Prostate gland (tissue), 2 donors: ENCODE measurements at regions not wholly inside any gene's neighbourhood (a gene's known extent, or its start where the extent isn't known, plus 50 kb on each side); places are given as distances from the start of the nearest gene placed in this dataset.

ENCODE experiments used
- POLR2AphosphoS5 ChIP-seq: sonication (generic); formaldehyde crosslinking; IDR thresholded peaks from one replicate; pipeline ENCODE4 v1.6.1; 2017; ENCODE audit warnings: antibody characterized with exemption
- TF ChIP-seq, protein P1 (sequence below), 4 experiments: fragments of 200-600 bp in 2 of 4; fragments of 450-650 bp in 2 of 4; sonication (generic) in 2 of 4; IDR thresholded peaks; 1 replicate in 3 of 4; 2 replicates in 1 of 4; pipeline ENCODE4 v1.5.1; 2016 to 2019; ENCODE audit warnings: antibody characterized with exemption in 4 of 4, mild to moderate bottlenecking in 2 of 4, moderate library complexity in 2 of 4

DNA sequence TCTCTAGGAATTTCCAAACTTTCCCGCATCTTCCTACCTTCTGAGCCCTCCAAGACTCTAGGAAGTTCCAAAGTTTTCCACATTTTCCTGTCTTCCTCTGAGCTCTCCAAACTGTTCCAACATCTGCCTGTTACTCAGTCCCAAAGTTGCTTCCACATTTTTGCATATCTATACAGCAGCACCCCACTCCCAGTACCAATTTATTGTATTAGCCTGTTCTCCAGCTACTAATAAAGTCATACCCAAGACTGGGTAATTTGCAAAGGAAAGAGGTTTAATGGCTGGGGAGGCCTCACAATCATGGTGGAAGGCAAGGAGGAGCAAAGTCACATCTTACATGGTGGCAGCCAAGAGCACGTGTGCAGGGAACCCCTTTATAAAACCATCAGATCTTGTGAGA is 82.9 kb upstream of the DSCAM start:
- TF ChIP-seq POLR2AphosphoS5, result no peak
- TF ChIP-seq, protein P1, sequence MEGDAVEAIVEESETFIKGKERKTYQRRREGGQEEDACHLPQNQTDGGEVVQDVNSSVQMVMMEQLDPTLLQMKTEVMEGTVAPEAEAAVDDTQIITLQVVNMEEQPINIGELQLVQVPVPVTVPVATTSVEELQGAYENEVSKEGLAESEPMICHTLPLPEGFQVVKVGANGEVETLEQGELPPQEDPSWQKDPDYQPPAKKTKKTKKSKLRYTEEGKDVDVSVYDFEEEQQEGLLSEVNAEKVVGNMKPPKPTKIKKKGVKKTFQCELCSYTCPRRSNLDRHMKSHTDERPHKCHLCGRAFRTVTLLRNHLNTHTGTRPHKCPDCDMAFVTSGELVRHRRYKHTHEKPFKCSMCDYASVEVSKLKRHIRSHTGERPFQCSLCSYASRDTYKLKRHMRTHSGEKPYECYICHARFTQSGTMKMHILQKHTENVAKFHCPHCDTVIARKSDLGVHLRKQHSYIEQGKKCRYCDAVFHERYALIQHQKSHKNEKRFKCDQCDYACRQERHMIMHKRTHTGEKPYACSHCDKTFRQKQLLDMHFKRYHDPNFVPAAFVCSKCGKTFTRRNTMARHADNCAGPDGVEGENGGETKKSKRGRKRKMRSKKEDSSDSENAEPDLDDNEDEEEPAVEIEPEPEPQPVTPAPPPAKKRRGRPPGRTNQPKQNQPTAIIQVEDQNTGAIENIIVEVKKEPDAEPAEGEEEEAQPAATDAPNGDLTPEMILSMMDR (IDR thresholded peaks at IDR 0.05), result no peak
